ENCODE measurements at regions not wholly inside any gene's neighbourhood (a gene's known extent, or its start where the extent isn't known, plus 50 kb on each side); places are given as distances from the start of the nearest gene placed in this dataset.

GRCh38 chrX:45843518-45843917, 642.8 kb upstream of the DIPK2B start:
- Histone ChIP-seq H3K36me3 (no peaks in the 10 kb centered on the region), H3K4me1 (no peaks in the 10 kb centered on the region), H3K27ac (no peak overlapping the region), H3K9me3 (no peaks in the 10 kb centered on the region), H3K4me3 (replicated peaks in 1 of 3) (no peak overlapping the region), H3K27me3 (no peaks in the 10 kb centered on the region)
- intact Hi-C loops (cut with DNase I): loop anchor here (10.0 kb wide), 1 partner anchor 329 kb away; no protein-coding TSS in a partner anchor
- 0 to 23% methylated on average over 1 of the region's 1 CpG for WGBS, 2 donors
- DNase-seq: no peak
- TF ChIP-seq POLR2A (IDR thresholded peaks at IDR 0.05): no peak
- TF ChIP-seq CTCF (IDR thresholded peaks at IDR 0.05): peak in 1 of 6 experiments; percentile 8

- DNase-seq: no peak
Observed at GRCh38 chrX:45842926-45843315, 642.2 kb upstream of the DIPK2B start.

GRCh38 chrX:45842207-45842925, 641.7 kb upstream of the DIPK2B start:
- Histone ChIP-seq H3K27me3 (no peaks in the 10 kb centered on the region), H3K9me3 (no peaks in the 10 kb centered on the region), H3K4me1 (no peaks in the 10 kb centered on the region), H3K27ac (no peak overlapping the region), H3K4me3 (replicated peaks in 1 of 3) (no peak overlapping the region), H3K36me3 (no peaks in the 10 kb centered on the region)
- no peak for TF ChIP-seq CTCF (IDR thresholded peaks at IDR 0.05)
- no peak for TF ChIP-seq POLR2A (IDR thresholded peaks at IDR 0.05)
- WGBS, 2 donors: 63 to 78% methylated on average over 2 of the region's 2 CpGs
- no peak for DNase-seq
- intact Hi-C loops (cut with DNase I): loop anchor here (10.0 kb wide), 1 partner anchor 328 kb away; no protein-coding TSS in a partner anchor

More at GRCh38 chrX:45842926-45843315, 642.2 kb upstream of the DIPK2B start:
- 86 to 91% methylated on average over 1 of the region's 1 CpG for WGBS, 2 donors
- H3K4me3 ChIP-seq (replicated peaks in 1 of 3): no peak overlapping the region
- intact Hi-C loops (cut with DNase I): loop anchor here (10.0 kb wide), 1 partner anchor 328 kb away; no protein-coding TSS in a partner anchor
- H3K36me3 ChIP-seq: no peaks in the 10 kb centered on the region
- TF ChIP-seq CTCF (IDR thresholded peaks at IDR 0.05) (no peak), POLR2A (IDR thresholded peaks at IDR 0.05) (no peak)
- no peak overlapping the region for H3K27ac ChIP-seq
- H3K4me1 ChIP-seq: no peaks in the 10 kb centered on the region
- H3K9me3 ChIP-seq: no peaks in the 10 kb centered on the region
- no peaks in the 10 kb centered on the region for H3K27me3 ChIP-seq

- Histone ChIP-seq H3K36me3 (no peaks in the 10 kb centered on the region), H3K4me1 (no peaks in the 10 kb centered on the region), H3K27me3 (no peaks in the 10 kb centered on the region), H3K4me3 (replicated peaks in 1 of 3) (no peak overlapping the region), H3K27ac (no peak overlapping the region), H3K9me3 (no peaks in the 10 kb centered on the region)
- no peak for DNase-seq
- 72 to 90% methylated on average over 3 of the region's 3 CpGs for WGBS, 2 donors
- TF ChIP-seq POLR2A (IDR thresholded peaks at IDR 0.05) (no peak), CTCF (IDR thresholded peaks at IDR 0.05) (no peak)
- intact Hi-C loops (cut with DNase I): loop anchor here (10.0 kb wide), 1 partner anchor 326 kb away; no protein-coding TSS in a partner anchor
Observed at GRCh38 chrX:45840411-45840950, 639.8 kb upstream of the DIPK2B start.

- Histone ChIP-seq H3K9me3 (no peaks in the 10 kb centered on the region), H3K4me3 (replicated peaks in 1 of 3) (no peak overlapping the region), H3K36me3 (no peaks in the 10 kb centered on the region), H3K4me1 (no peaks in the 10 kb centered on the region), H3K27me3 (no peaks in the 10 kb centered on the region), H3K27ac (no peak overlapping the region)
- 95 to 98% methylated on average over 2 of the region's 2 CpGs for WGBS, 2 donors
- no peak for TF ChIP-seq CTCF (IDR thresholded peaks at IDR 0.05)
- TF ChIP-seq POLR2A (IDR thresholded peaks at IDR 0.05): no peak
- DNase-seq: no peak
- intact Hi-C loops (cut with DNase I): no loop called here
Observed at GRCh38 chrX:45830343-45830742, 629.7 kb upstream of the DIPK2B start.

Measured in thyroid gland (tissue), 4 donors.